T-helper 17 cell (primary cell): ENCODE measurements at regions not wholly inside any gene's neighbourhood (a gene's known extent, or its start where the extent isn't known, plus 50 kb on each side); places are given as distances from the start of the nearest gene placed in this dataset.

Source experiments
- ATAC-seq: fragments of 150-1000 bp; cut with Tn5 transposase; 2 replicates; pipeline ENCODE4 v1.10.0; 2021; ENCODE audit warnings: mild to moderate bottlenecking, moderate library complexity
- DNase-seq, 3 donors: peaks; one replicate each; pipeline versions ENCODE4 v3.0.0 to v3.0.0-alpha.2; 2020 to 2021
- H3K9me3 ChIP-seq: one replicate; pipeline ENCODE4 v1.7.0; 2013; ENCODE audit warnings: low read length, mild to moderate bottlenecking; ENCODE audit not compliant: control insufficient read depth, poor library complexity, severe bottlenecking
- H3K27ac Mint-ChIP-seq: one replicate; pipeline ENCODE4 v1.8.0; 2022; ENCODE audit warnings: mild to moderate bottlenecking, moderate library complexity, mixed read lengths
- H3K27me3 Mint-ChIP-seq: one replicate; pipeline ENCODE4 v1.8.0; 2022; ENCODE audit warnings: mixed read lengths
- H3K36me3 Mint-ChIP-seq: one replicate; pipeline ENCODE4 v1.8.0; 2022; ENCODE audit warnings: low read depth, mixed read lengths
- H3K4me1 Mint-ChIP-seq: one replicate; pipeline ENCODE4 v1.8.0; 2022; ENCODE audit warnings: mild to moderate bottlenecking, mixed read lengths
- H3K4me3 Mint-ChIP-seq: one replicate; pipeline ENCODE4 v1.8.0; 2022; ENCODE audit warnings: mild to moderate bottlenecking, moderate library complexity, mixed read lengths

DNA sequence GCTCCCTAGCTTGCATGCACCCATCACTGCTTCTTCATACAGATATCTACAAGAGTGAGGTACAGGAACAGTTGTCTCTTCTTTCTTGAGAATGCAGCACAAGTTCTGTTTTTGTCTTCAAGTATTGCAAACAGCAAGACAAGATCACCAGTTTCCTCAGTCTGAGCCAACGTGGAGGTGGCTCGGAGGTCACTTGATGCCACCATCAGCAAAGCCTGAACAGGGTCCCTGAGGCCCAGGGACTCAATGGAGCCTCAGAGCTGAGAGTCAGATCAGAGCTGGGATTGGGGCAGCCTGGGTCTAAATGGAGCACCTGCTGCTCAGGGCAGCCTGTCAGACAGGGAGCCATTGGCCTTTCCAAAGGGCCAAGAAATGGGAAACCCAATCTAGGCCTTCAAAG, 290.7 kb upstream of the ID2 start:
- peaks cover 3% of the 10 kb centered on the region for H3K9me3 ChIP-seq
- H3K4me3 Mint-ChIP-seq = no peak overlapping the region
- no peak overlapping the region for H3K27ac Mint-ChIP-seq
- H3K36me3 Mint-ChIP-seq = peaks cover 7% of the 10 kb centered on the region
- ATAC-seq (no peak), DNase-seq (no peak)
- H3K4me1 Mint-ChIP-seq = peaks cover 14% of the 10 kb centered on the region
- no peaks in the 10 kb centered on the region for H3K27me3 Mint-ChIP-seq

DNA sequence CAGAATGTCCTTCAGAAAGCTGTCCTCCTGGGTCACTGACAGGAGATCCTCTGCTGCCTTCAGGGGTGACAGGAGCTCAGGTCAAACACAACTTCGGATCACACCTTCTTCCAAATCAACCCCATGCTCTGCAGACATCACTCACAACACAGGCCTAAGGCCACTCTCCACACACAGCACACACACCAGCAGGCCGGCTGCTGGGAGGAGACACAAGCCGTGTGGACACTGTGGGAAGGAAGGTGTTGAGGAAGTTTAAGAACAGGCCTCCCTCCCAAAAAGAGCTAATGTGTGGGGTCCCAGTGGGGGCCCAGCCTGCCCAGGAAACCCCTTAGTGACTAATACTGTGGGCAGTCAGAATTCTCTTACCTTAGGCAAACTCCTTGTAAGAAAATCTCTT, 290.3 kb upstream of the ID2 start:
- H3K27ac Mint-ChIP-seq = no peak overlapping the region
- no peak for ATAC-seq
- peaks cover 3% of the 10 kb centered on the region for H3K9me3 ChIP-seq
- peaks cover 14% of the 10 kb centered on the region for H3K4me1 Mint-ChIP-seq
- no peak overlapping the region for H3K4me3 Mint-ChIP-seq
- no peaks in the 10 kb centered on the region for H3K27me3 Mint-ChIP-seq
- no peak for DNase-seq
- peaks cover 7% of the 10 kb centered on the region for H3K36me3 Mint-ChIP-seq

DNA sequence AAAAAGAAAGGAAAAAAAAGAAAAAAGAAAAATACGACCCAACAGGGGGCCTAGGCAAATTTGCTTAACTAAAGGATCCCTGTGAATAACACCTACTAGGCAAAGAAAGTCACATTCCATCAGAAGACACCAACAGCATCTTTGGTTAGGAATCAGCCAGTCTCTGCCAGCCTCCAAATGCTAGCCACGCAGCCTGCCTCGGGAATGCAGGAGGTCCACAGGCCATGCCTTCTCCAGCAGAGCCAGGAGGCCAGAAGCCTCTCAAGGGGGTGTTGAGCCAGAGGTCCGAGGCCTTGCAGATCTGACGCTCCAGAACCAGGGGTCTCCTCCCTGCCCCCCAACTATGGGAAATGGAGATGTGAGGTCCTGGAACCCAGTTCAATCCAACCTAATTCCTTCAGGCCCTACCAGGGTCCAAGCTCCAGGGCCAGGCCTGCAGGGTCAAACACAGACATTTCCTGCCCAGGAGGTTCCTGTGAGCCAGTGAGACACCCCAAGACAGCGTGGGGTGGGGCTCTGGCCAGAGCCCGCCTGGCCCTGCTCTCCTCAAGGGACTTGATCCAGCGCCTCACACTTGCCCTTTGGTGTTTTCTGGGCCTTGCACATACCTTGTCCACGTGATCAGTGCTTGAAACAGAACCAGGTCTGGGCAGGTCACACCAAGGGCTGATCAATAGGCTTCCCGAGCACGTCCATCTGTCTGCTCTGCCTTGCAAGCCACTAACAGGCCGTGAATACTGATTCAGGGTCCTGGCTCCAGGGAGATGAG, 289.6 kb upstream of the ID2 start:
- Mint-ChIP-seq H3K36me3 (peaks cover 7% of the 10 kb centered on the region), H3K27ac (no peak overlapping the region), H3K4me1 (peaks cover 14% of the 10 kb centered on the region), H3K4me3 (no peak overlapping the region), H3K27me3 (no peaks in the 10 kb centered on the region)
- ATAC-seq = no peak
- no peak for DNase-seq
- peaks cover 3% of the 10 kb centered on the region for H3K9me3 ChIP-seq

DNA sequence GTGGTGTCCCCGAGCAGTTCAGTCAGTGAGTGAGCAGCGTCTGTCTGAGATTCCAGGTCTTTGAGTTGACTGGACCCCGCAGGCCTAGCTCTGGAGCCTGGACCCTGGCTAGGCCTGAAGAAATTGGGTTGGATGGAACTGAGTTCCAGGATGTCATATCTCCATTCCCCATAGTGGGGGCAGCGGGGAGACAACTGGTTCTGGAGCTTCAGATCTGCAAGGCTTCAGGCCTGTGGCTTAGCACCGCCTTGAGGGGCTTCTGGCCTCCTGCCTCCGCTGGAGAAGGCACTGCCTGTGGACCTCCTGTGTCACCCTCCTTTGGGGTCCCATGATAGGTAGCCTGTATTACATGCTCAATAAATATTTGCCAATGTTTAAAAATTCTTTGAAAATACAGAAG, 288.4 kb upstream of the ID2 start:
- Mint-ChIP-seq H3K4me3 (no peak overlapping the region), H3K36me3 (peaks cover 7% of the 10 kb centered on the region), H3K4me1 (peaks cover 21% of the 10 kb centered on the region), H3K27ac (no peak overlapping the region), H3K27me3 (no peaks in the 10 kb centered on the region)
- ATAC-seq (no peak), DNase-seq (no peak)
- H3K9me3 ChIP-seq = peaks cover 3% of the 10 kb centered on the region

DNA sequence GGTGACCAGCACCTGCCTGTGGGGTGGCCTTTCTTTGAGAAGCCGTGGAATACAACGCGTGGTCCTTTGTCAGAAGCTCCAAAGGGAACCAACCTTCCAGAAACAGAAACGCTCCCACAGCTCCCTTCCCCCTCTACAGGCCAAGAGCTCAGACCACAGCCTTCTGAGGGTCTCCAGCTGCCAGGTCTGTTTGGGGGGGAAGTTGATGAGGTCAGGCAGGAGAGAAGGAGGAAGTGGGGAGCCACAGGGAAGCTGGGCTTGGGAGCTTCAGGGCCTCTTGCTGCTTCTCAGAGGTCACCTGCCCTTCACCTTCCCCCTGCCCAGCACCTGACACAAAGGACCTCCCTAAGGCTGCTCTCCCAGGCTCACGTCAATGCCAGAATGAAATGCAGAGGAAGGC, 287.7 kb upstream of the ID2 start:
- Mint-ChIP-seq H3K27ac (peak overlapping the region; percentile 56), H3K36me3 (peaks cover 7% of the 10 kb centered on the region), H3K4me1 (peaks cover 20% of the 10 kb centered on the region), H3K4me3 (no peak overlapping the region), H3K27me3 (no peaks in the 10 kb centered on the region)
- no peak for ATAC-seq
- H3K9me3 ChIP-seq = no peaks in the 10 kb centered on the region
- no peak for DNase-seq

GRCh38 chr2:8394569-8395359, 287.1 kb upstream of the ID2 start:
- Mint-ChIP-seq H3K4me1 (peaks cover 17% of the 10 kb centered on the region), H3K4me3 (no peak overlapping the region), H3K27me3 (no peaks in the 10 kb centered on the region), H3K36me3 (peaks cover 3% of the 10 kb centered on the region), H3K27ac (peak overlapping the region; percentile 56)
- DNase-seq (no peak), ATAC-seq (no peak)
- no peaks in the 10 kb centered on the region for H3K9me3 ChIP-seq

DNA sequence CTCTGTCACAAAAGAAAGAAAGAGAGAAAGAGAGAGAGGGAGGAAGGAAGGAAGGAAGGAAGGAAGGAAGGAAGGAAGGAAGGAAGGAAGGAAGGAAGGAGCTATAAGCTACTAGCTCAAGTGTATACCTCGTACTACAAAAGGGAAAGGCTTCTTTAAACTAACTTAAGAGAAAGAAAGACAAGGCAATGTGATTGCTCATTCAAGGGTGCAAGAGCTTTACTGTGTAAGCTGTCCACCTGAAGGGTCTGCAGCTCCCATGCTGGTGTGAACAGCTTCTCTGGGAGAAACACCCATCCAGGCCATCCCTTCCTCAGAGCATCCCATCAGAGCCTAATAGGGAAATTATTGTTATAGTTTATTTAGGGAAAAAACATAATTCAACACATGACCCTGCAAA, 286.1 kb upstream of the ID2 start:
- peaks cover 2% of the 10 kb centered on the region for H3K36me3 Mint-ChIP-seq
- H3K27me3 Mint-ChIP-seq = no peaks in the 10 kb centered on the region
- H3K27ac Mint-ChIP-seq = no peak overlapping the region
- DNase-seq = no peak
- H3K4me1 Mint-ChIP-seq = peaks cover 14% of the 10 kb centered on the region
- H3K9me3 ChIP-seq = no peaks in the 10 kb centered on the region
- no peak for ATAC-seq
- no peak overlapping the region for H3K4me3 Mint-ChIP-seq

DNA sequence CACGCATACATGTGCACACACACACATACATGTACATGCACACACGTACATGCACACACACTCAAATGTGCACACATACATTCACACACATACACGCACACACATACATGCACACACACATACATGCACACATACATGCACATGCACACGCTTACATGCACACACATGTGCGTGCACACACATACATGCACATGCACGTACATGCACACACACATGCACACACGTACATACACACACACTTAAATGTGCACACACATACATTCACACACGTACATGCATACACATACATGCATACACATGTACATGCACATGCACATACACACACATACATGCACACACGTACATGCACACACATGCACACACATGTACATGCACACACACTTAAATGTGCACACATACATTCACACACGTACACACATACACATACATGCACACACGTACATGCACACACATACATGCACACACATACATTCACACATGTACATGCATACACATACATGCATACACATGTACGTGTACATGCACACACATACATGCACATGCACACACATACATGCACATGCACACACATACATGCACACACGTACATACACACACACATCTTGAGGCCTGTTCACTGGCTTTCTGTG, 283.7 kb upstream of the ID2 start:
- no peak overlapping the region for H3K4me3 Mint-ChIP-seq
- no peaks in the 10 kb centered on the region for H3K9me3 ChIP-seq
- DNase-seq (no peak), ATAC-seq (no peak)
- no peaks in the 10 kb centered on the region for H3K27me3 Mint-ChIP-seq
- no peak overlapping the region for H3K27ac Mint-ChIP-seq
- H3K4me1 Mint-ChIP-seq = peaks cover 20% of the 10 kb centered on the region
- H3K36me3 Mint-ChIP-seq = no peaks in the 10 kb centered on the region

DNA sequence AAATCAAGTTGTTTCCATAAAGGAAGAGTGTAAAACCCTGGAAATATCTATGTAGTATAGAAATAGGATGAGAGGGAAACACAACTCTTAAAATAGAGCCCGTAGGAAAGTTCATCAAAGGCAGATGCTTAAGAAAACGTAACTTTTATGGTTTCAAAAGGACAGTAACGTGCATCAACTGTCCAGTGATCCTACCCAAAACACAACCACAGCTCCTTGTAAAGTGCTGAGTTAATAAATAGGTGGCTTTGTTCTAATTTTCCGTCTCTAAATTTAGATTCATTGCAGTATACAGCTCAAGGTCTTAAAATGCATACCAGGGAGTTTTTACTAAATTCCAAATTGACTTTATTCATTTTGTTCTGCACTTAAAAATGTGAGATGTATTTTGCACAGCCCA, 282.1 kb upstream of the ID2 start:
- ATAC-seq = no peak
- H3K4me1 Mint-ChIP-seq = peaks cover 31% of the 10 kb centered on the region
- H3K4me3 Mint-ChIP-seq = no peak overlapping the region
- no peaks in the 10 kb centered on the region for H3K27me3 Mint-ChIP-seq
- no peak overlapping the region for H3K27ac Mint-ChIP-seq
- no peak for DNase-seq
- H3K36me3 Mint-ChIP-seq = peaks cover 3% of the 10 kb centered on the region
- H3K9me3 ChIP-seq = no peaks in the 10 kb centered on the region

GRCh38 chr2:8400196-8400595, 281.7 kb upstream of the ID2 start:
- ATAC-seq (no peak), DNase-seq (no peak)
- no peaks in the 10 kb centered on the region for H3K27me3 Mint-ChIP-seq
- H3K27ac Mint-ChIP-seq = no peak overlapping the region
- no peak overlapping the region for H3K4me3 Mint-ChIP-seq
- H3K36me3 Mint-ChIP-seq = peaks cover 3% of the 10 kb centered on the region
- H3K9me3 ChIP-seq = no peaks in the 10 kb centered on the region
- H3K4me1 Mint-ChIP-seq = peaks cover 29% of the 10 kb centered on the region

- H3K36me3 Mint-ChIP-seq = peaks cover 3% of the 10 kb centered on the region
- H3K27me3 Mint-ChIP-seq = no peaks in the 10 kb centered on the region
- H3K4me1 Mint-ChIP-seq = peaks cover 25% of the 10 kb centered on the region
- H3K4me3 Mint-ChIP-seq = no peak overlapping the region
- DNase-seq = no peak
- no peak for ATAC-seq
- H3K27ac Mint-ChIP-seq = no peak overlapping the region
- no peaks in the 10 kb centered on the region for H3K9me3 ChIP-seq
Observed at GRCh38 chr2:8402222-8402621, 279.6 kb upstream of the ID2 start.

- H3K4me1 Mint-ChIP-seq = peaks cover 24% of the 10 kb centered on the region
- DNase-seq = no peak
- H3K36me3 Mint-ChIP-seq = peaks cover 3% of the 10 kb centered on the region
- no peak overlapping the region for H3K4me3 Mint-ChIP-seq
- no peaks in the 10 kb centered on the region for H3K9me3 ChIP-seq
- no peaks in the 10 kb centered on the region for H3K27me3 Mint-ChIP-seq
- no peak for ATAC-seq
- peak overlapping the region; percentile 67 for H3K27ac Mint-ChIP-seq
Observed at GRCh38 chr2:8403876-8404275, 278.0 kb upstream of the ID2 start.

GRCh38 chr2:8405334-8405733, 276.5 kb upstream of the ID2 start:
- Mint-ChIP-seq H3K4me1 (peaks cover 38% of the 10 kb centered on the region), H3K27me3 (no peaks in the 10 kb centered on the region), H3K27ac (no peak overlapping the region), H3K4me3 (no peak overlapping the region), H3K36me3 (peaks cover 3% of the 10 kb centered on the region)
- ATAC-seq (no peak), DNase-seq (no peak)
- H3K9me3 ChIP-seq = no peaks in the 10 kb centered on the region
